H1 (cell line): ENCODE measurements at regions not wholly inside any gene's neighbourhood (a gene's known extent, or its start where the extent isn't known, plus 50 kb on each side); places are given as distances from the start of the nearest gene placed in this dataset.

Experiments used
- BRCA1 ChIP-seq: IDR thresholded peaks from 2 replicates; pipeline ENCODE4 v1.6.1; 2012; ENCODE audit warnings: low read depth, low read length, improper control_type of control experiment
- CEBPB ChIP-seq: IDR thresholded peaks from 2 replicates; pipeline ENCODE4 v1.6.1; 2012; ENCODE audit warnings: low read depth, low read length
- CTCF ChIP-seq, 3 experiments: IDR thresholded peaks; 1 replicate in 2 of 3; 2 replicates in 1 of 3; pipeline versions ENCODE4 v1.5.1 to v1.6.1; 2011; ENCODE audit warnings: low read length in 3 of 3, mild to moderate bottlenecking in 3 of 3, inconsistent platforms in 2 of 3, low read depth in 1 of 3, moderate library complexity in 1 of 3; ENCODE audit not compliant: insufficient read depth in 1 of 3; ENCODE audit errors: control extremely low read depth in 1 of 3
- EZH2 ChIP-seq: fragments of 200-600 bp; sonication (generic); IDR thresholded peaks from 2 replicates; pipeline ENCODE4 v1.7.1; 2012; ENCODE audit warnings: low read depth, mild to moderate bottlenecking, moderate library complexity, low read length, inconsistent platforms; ENCODE audit not compliant: severe bottlenecking
- RAD21 ChIP-seq, 2 experiments: IDR thresholded peaks in 1 of 2; conservative IDR thresholded peaks in 1 of 2; 2 replicates each; pipeline ENCODE4 v1.6.1; 2011; ENCODE audit warnings: low read depth in 2 of 2, low read length in 2 of 2, improper control_type of control experiment in 1 of 2, inconsistent platforms in 1 of 2, mild to moderate bottlenecking in 1 of 2, moderate library complexity in 1 of 2
- SIN3A ChIP-seq, 2 experiments: IDR thresholded peaks in 1 of 2; conservative IDR thresholded peaks in 1 of 2; 2 replicates each; pipeline ENCODE4 v1.6.1; 2011 to 2012; ENCODE audit warnings: low read length in 2 of 2, improper control_type of control experiment in 1 of 2, low read depth in 1 of 2, mild to moderate bottlenecking in 1 of 2
- TCF12 ChIP-seq: IDR thresholded peaks from 2 replicates; pipeline ENCODE4 v1.6.1; 2011; ENCODE audit warnings: low read depth, mild to moderate bottlenecking, low read length

- no peak for TF ChIP-seq BRCA1
- no peak for TF ChIP-seq CEBPB
- TF ChIP-seq RAD21 (IDR thresholded peaks at IDR 0.05 in 1 of 2, conservative IDR thresholded peaks at IDR 0.05 in 1 of 2; ENCODE audit: low read depth in 2 of 2, low read length in 2 of 2) = no peak
- no peak for TF ChIP-seq TCF12
- no peak for TF ChIP-seq EZH2
- TF ChIP-seq SIN3A (conservative IDR thresholded peaks at IDR 0.05 in 1 of 2, IDR thresholded peaks at IDR 0.05 in 1 of 2; ENCODE audit: low read depth in 1 of 2, low read length in 2 of 2) = no peak
- TF ChIP-seq CTCF (IDR thresholded peaks at IDR 0.05; ENCODE audit: control extremely low read depth in 1 of 3, insufficient read depth in 1 of 3, low read depth in 1 of 3, low read length in 3 of 3) = no peak
Measured at GRCh38 chrX:93354651-93355050, 318.7 kb downstream of the NAP1L3 start.
